ENCODE measurements at regions not wholly inside any gene's neighbourhood (a gene's known extent, or its start where the extent isn't known, plus 50 kb on each side); places are given as distances from the start of the nearest gene placed in this dataset.

GRCh38 chr1:48109390-48110013 is 112.3 kb upstream of the TRABD2B start:
- H3K4me3 ChIP-seq, result no peak overlapping the region
- H3K36me3 ChIP-seq, result no peaks in the 10 kb centered on the region
- H3K27me3 ChIP-seq, result no peaks in the 10 kb centered on the region
- no peaks in the 10 kb centered on the region for H3K9me3 ChIP-seq
- intact Hi-C loops (cut with DNase I), result loop anchor here (5.0 kb wide), 1 partner anchor 93 kb away; no protein-coding TSS in a partner anchor
- H3K4me1 ChIP-seq, result no peaks in the 10 kb centered on the region
- peak; percentile 82 to 86 (median 83) for ATAC-seq
- no peak for DNase-seq
- TF ChIP-seq, protein P1, sequence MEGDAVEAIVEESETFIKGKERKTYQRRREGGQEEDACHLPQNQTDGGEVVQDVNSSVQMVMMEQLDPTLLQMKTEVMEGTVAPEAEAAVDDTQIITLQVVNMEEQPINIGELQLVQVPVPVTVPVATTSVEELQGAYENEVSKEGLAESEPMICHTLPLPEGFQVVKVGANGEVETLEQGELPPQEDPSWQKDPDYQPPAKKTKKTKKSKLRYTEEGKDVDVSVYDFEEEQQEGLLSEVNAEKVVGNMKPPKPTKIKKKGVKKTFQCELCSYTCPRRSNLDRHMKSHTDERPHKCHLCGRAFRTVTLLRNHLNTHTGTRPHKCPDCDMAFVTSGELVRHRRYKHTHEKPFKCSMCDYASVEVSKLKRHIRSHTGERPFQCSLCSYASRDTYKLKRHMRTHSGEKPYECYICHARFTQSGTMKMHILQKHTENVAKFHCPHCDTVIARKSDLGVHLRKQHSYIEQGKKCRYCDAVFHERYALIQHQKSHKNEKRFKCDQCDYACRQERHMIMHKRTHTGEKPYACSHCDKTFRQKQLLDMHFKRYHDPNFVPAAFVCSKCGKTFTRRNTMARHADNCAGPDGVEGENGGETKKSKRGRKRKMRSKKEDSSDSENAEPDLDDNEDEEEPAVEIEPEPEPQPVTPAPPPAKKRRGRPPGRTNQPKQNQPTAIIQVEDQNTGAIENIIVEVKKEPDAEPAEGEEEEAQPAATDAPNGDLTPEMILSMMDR (IDR thresholded peaks at IDR 0.05), result peak; percentile 82 to 89 (median 84)
- TF ChIP-seq POLR2A (IDR thresholded peaks at IDR 0.05), result no peak
- 6% methylated on average over 6 of the region's 6 CpGs for WGBS (ENCODE audit: insufficient coverage, low coverage, low lambda C conversion rate, missing lambda C conversion rate)
- no peak overlapping the region for H3K27ac ChIP-seq

DNA sequence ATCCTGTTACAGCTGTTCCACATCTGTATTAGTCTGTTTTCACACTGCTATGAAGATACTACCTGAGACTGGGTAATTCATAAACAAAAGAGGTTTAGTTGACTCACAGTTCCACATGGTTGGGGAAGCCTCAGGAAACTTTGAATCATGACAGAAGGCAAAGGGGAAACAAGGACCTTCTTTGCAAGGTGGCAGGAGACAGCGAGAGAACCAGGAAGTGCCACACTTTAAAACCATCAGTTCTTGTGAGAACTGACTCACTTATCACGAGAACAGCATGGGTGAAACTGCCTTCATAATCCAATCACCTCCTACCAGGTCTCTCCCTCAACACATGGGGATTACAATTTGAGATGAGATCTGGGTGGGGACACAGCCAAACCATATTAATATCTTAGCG is 110.3 kb upstream of the TRABD2B start:
- ATAC-seq (no peak), DNase-seq (no peak)
- 51% methylated on average over 3 of the region's 3 CpGs for WGBS (ENCODE audit: insufficient coverage, low coverage, low lambda C conversion rate, missing lambda C conversion rate)
- no peak overlapping the region for H3K27ac ChIP-seq
- TF ChIP-seq, protein P1 (IDR thresholded peaks at IDR 0.05), result no peak
- no peak for TF ChIP-seq POLR2A (IDR thresholded peaks at IDR 0.05)
- H3K4me3 ChIP-seq, result no peak overlapping the region
- H3K36me3 ChIP-seq, result no peaks in the 10 kb centered on the region
- intact Hi-C loops (cut with DNase I), result no loop called here
- no peaks in the 10 kb centered on the region for H3K4me1 ChIP-seq
- no peaks in the 10 kb centered on the region for H3K9me3 ChIP-seq
- no peaks in the 10 kb centered on the region for H3K27me3 ChIP-seq

DNA sequence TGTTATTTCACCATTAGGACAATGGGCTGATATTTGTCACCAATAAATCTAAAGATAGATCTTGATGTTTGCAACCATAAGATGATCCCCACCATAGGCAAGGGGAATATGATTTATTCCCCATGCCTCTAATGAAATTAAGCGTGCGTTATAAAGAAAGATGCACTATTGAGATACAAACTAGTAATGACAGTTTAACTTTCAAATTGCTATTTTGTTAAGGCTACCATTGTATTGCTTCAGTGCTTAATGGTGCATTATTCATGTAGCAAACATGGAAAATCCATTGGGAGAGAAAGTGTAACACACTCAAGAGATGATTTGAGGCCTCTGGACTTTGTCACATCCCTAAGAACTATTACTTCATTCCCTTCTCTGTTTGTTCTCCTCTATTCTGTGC is 108.9 kb upstream of the TRABD2B start:
- WGBS (ENCODE audit: insufficient coverage, low coverage, low lambda C conversion rate, missing lambda C conversion rate), result 96% methylated on average over 2 of the region's 2 CpGs
- H3K36me3 ChIP-seq, result no peaks in the 10 kb centered on the region
- H3K27me3 ChIP-seq, result no peaks in the 10 kb centered on the region
- DNase-seq (no peak), ATAC-seq (no peak)
- H3K4me3 ChIP-seq, result no peak overlapping the region
- no peaks in the 10 kb centered on the region for H3K4me1 ChIP-seq
- TF ChIP-seq, protein P1 (IDR thresholded peaks at IDR 0.05), result no peak
- H3K27ac ChIP-seq, result no peak overlapping the region
- intact Hi-C loops (cut with DNase I), result no loop called here
- no peaks in the 10 kb centered on the region for H3K9me3 ChIP-seq

DNA sequence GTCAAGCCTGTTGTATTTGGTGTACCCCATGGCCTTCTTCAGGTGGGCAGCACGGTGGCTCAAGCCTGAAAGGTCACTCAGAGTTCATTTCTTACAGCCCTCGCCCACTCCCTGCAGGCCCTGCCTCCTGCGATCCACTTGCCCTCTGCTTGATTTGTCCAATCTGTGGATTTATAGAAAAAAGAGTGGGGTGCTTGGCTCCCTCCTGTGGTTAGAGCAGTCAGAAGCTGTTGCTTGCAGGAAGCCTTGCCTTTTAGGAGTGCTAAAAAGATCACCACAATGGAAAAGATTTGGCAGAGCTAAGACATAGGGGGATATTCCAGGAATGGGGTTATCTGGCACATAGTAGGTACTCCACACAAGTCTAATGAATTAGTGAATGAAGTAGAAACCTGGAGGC is 108.0 kb upstream of the TRABD2B start:
- Histone ChIP-seq H3K36me3 (no peaks in the 10 kb centered on the region), H3K27ac (no peak overlapping the region), H3K9me3 (no peaks in the 10 kb centered on the region), H3K4me3 (no peak overlapping the region), H3K4me1 (no peaks in the 10 kb centered on the region), H3K27me3 (no peaks in the 10 kb centered on the region)
- WGBS (ENCODE audit: insufficient coverage, low coverage, low lambda C conversion rate, missing lambda C conversion rate), result 61% methylated on average over 3 of the region's 3 CpGs
- peak in 3 of 4 donors; percentile 27 to 52 (median 31) for ATAC-seq
- DNase-seq, result no peak
- TF ChIP-seq, protein P1 (IDR thresholded peaks at IDR 0.05), result peak; percentile 16 to 40 (median 24)
- TF ChIP-seq POLR2A (IDR thresholded peaks at IDR 0.05), result no peak
- intact Hi-C loops (cut with DNase I), result no loop called here

Measured in right lobe of liver (tissue), 6 donors.